GM12872 (cell line): ENCODE measurements at regions not wholly inside any gene's neighbourhood (a gene's known extent, or its start where the extent isn't known, plus 50 kb on each side); places are given as distances from the start of the nearest gene placed in this dataset.

ENCODE experiments used
- CTCF ChIP-seq: IDR thresholded peaks from 3 replicates; pipeline ENCODE4 v1.5.1; 2011; ENCODE audit warnings: low read depth, mild to moderate bottlenecking, low read length, moderate library complexity; ENCODE audit not compliant: insufficient read depth

GRCh38 chr1:39151267-39151666 lies 53.2 kb upstream of the MACF1 start:
- TF ChIP-seq CTCF: no peak

- no peak for TF ChIP-seq CTCF
Observed at GRCh38 chr1:39152923-39153322, 51.6 kb upstream of the MACF1 start.

- TF ChIP-seq CTCF: no peak
Observed at GRCh38 chr1:39153684-39154083, 50.8 kb upstream of the MACF1 start.

GRCh38 chr1:39154553-39155421 lies 49.7 kb upstream of the MACF1 start:
- no peak for TF ChIP-seq CTCF
